ENCODE measurements at regions not wholly inside any gene's neighbourhood (a gene's known extent, or its start where the extent isn't known, plus 50 kb on each side); places are given as distances from the start of the nearest gene placed in this dataset.
"Not testable (repeated sequence)": the region's sequence is repeated elsewhere in the genome, so short reads cannot be mapped to it uniquely, and the experiment has no call there.

- no peak for DNase-seq (ENCODE audit: low spot score)
These were observed 275.3 kb downstream of the ALDH8A1 start for GRCh38 chr6:134674562-134674961.

GRCh38 chr6:134669485-134669884, 280.4 kb downstream of the ALDH8A1 start:
- DNase-seq (ENCODE audit: low spot score): no peak

GRCh38 chr6:134667111-134667510, 282.8 kb downstream of the ALDH8A1 start:
- DNase-seq (ENCODE audit: low spot score): no peak

GRCh38 chr6:134666125-134666524, 283.8 kb downstream of the ALDH8A1 start:
- no peak for DNase-seq (ENCODE audit: low spot score)

GRCh38 chr6:134665029-134665723, 284.7 kb downstream of the ALDH8A1 start:
- DNase-seq (ENCODE audit: low spot score): no peak

GRCh38 chr6:134663800-134664535, 285.9 kb downstream of the ALDH8A1 start:
- DNase-seq (ENCODE audit: low spot score): no peak

- DNase-seq (ENCODE audit: low spot score): no peak
These were observed 286.5 kb downstream of the ALDH8A1 start for GRCh38 chr6:134663356-134663755.

GRCh38 chr6:134662077-134662700, 287.7 kb downstream of the ALDH8A1 start:
- peak; percentile 42 for DNase-seq (ENCODE audit: low spot score)

- DNase-seq (ENCODE audit: low spot score): not testable (repeated sequence)
These were observed 290.0 kb downstream of the ALDH8A1 start for GRCh38 chr6:134659885-134660284.

- DNase-seq (ENCODE audit: low spot score): no peak
These were observed 291.3 kb downstream of the ALDH8A1 start for GRCh38 chr6:134658596-134658995.

- no peak for DNase-seq (ENCODE audit: low spot score)
These were observed 292.0 kb downstream of the ALDH8A1 start for GRCh38 chr6:134657751-134658527.

- DNase-seq (ENCODE audit: low spot score): no peak
These were observed 292.6 kb downstream of the ALDH8A1 start for GRCh38 chr6:134657343-134657742.

GRCh38 chr6:134654751-134655150, 295.1 kb downstream of the ALDH8A1 start:
- DNase-seq (ENCODE audit: low spot score): no peak

GRCh38 chr6:134651519-134651918, 298.4 kb downstream of the ALDH8A1 start:
- DNase-seq (ENCODE audit: low spot score): no peak

GRCh38 chr6:134647861-134648260, 302.0 kb downstream of the ALDH8A1 start:
- DNase-seq (ENCODE audit: low spot score): no peak

- no peak for DNase-seq (ENCODE audit: low spot score)
These were observed 307.1 kb downstream of the ALDH8A1 start for GRCh38 chr6:134642819-134643218.

GRCh38 chr6:134642279-134642678, 307.6 kb downstream of the ALDH8A1 start:
- DNase-seq (ENCODE audit: low spot score): no peak

- DNase-seq (ENCODE audit: low spot score): peak; percentile 83
These were observed 308.9 kb downstream of the ALDH8A1 start for GRCh38 chr6:134640975-134641429.

- DNase-seq (ENCODE audit: low spot score): no peak
These were observed 309.7 kb downstream of the ALDH8A1 start for GRCh38 chr6:134640229-134640628.

GRCh38 chr6:134637847-134638437, 312.0 kb downstream of the ALDH8A1 start:
- DNase-seq (ENCODE audit: low spot score): no peak

- DNase-seq (ENCODE audit: low spot score): no peak
These were observed 312.6 kb downstream of the ALDH8A1 start for GRCh38 chr6:134637282-134637681.

Measured in cerebellar cortex (tissue), 1 donor.